Effector memory CD4-positive, alpha-beta T cell (primary cell): ENCODE measurements at regions not wholly inside any gene's neighbourhood (a gene's known extent, or its start where the extent isn't known, plus 50 kb on each side); places are given as distances from the start of the nearest gene placed in this dataset.
"Not testable (repeated sequence)": the region's sequence is repeated elsewhere in the genome, so short reads cannot be mapped to it uniquely, and the experiment has no call there.

ENCODE experiments used
- DNase-seq, 3 donors: peaks; one replicate each; pipeline ENCODE4 v3.0.0-alpha.2; 2020
- H3K27ac ChIP-seq: 2 replicates; pipeline ENCODE4 v1.7.0; 2013; ENCODE audit warnings: mild to moderate bottlenecking, low read length, moderate library complexity; ENCODE audit not compliant: insufficient read depth, poor library complexity, severe bottlenecking
- H3K27me3 ChIP-seq: replicated peaks from 2 replicates; pipeline ENCODE4 v1.7.0; 2013; ENCODE audit warnings: mild to moderate bottlenecking, low read length; ENCODE audit not compliant: insufficient read depth, control insufficient read depth, poor library complexity, severe bottlenecking
- H3K36me3 ChIP-seq: 2 replicates; pipeline ENCODE4 v1.7.0; 2013; ENCODE audit warnings: mild to moderate bottlenecking, low read length, moderate library complexity; ENCODE audit not compliant: control insufficient read depth, insufficient read depth
- H3K4me1 ChIP-seq: 2 replicates; pipeline ENCODE4 v1.7.0; 2013; ENCODE audit warnings: low read length, mild to moderate bottlenecking; ENCODE audit not compliant: control insufficient read depth, insufficient read depth, poor library complexity, severe bottlenecking
- H3K4me3 ChIP-seq: 2 replicates; pipeline ENCODE4 v1.7.0; 2013; ENCODE audit warnings: low read length, low read depth, mild to moderate bottlenecking; ENCODE audit not compliant: insufficient read depth, poor library complexity, severe bottlenecking
- H3K9me3 ChIP-seq: 2 replicates; pipeline ENCODE4 v1.7.0; 2013; ENCODE audit warnings: mild to moderate bottlenecking, low read length, moderate library complexity; ENCODE audit not compliant: control insufficient read depth

DNA sequence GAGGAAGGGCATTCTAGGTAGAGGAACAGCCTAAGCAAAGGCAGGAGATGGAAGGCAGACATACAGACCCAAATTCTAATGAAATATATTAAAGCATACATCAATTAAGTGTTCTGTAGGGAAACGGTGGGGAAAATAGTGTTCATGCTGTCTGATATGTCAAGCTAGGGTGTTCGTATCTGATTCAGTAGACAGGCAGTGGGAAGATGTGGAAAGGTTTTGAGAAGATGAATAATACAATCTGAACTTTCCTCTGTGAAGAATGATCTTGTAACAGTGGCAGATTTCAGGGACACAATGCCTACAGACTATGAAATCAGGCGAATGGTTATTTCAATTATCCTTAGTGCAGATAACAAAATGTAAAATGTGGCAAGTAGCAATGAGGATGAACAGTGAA lies 594.2 kb downstream of the KCTD12 start:
- Histone ChIP-seq H3K4me1 (no peaks in the 10 kb centered on the region), H3K4me3 (no peak overlapping the region), H3K27me3 (no peaks in the 10 kb centered on the region), H3K27ac (no peak overlapping the region), H3K36me3 (no peaks in the 10 kb centered on the region), H3K9me3 (no peaks in the 10 kb centered on the region)
- no peak for DNase-seq

DNA sequence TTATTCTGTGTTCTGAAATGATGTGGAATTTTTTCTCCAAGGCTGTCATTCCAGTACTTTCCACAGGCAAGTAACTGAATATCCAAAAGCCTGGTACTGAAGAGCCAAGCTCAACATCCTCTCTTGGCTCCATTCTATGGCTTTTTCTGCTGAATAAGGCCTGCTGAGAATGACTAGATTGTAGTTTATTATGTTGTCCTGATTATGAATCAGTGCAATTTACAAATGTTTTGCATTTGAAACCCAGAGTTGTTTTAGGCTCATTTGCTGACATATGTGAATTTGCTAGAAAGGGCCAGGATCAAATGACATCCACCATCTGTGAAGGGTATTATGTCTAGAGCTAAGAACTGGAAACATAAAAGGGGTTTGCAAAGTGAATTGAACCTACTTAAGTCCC lies 596.6 kb downstream of the KCTD12 start:
- no peak for DNase-seq
- Histone ChIP-seq H3K27ac (no peak overlapping the region), H3K9me3 (no peaks in the 10 kb centered on the region), H3K4me1 (no peaks in the 10 kb centered on the region), H3K27me3 (no peaks in the 10 kb centered on the region), H3K4me3 (no peak overlapping the region), H3K36me3 (no peaks in the 10 kb centered on the region)

DNA sequence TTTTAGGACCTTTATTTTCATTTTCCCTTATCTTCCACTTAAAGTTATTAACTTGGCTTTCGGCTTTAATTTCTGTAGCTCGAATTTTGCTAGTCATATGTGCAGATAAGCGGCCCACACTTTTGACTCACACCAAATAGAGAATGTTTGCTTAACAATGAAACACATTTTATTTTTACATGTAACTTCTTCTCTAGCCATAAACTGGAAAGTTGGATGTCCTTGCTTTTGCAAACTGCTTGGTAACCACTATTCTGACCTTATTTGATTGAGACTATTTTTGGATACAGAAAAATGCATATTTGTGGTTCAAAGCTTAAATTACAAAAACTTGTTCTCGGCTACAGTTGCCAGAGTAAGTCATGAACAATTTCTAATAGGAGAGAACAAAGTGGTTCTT lies 600.0 kb downstream of the KCTD12 start:
- H3K4me1 ChIP-seq, result no peaks in the 10 kb centered on the region
- no peaks in the 10 kb centered on the region for H3K27me3 ChIP-seq
- no peak overlapping the region for H3K4me3 ChIP-seq
- H3K9me3 ChIP-seq, result no peaks in the 10 kb centered on the region
- H3K36me3 ChIP-seq, result no peaks in the 10 kb centered on the region
- DNase-seq, result no peak
- no peak overlapping the region for H3K27ac ChIP-seq

DNA sequence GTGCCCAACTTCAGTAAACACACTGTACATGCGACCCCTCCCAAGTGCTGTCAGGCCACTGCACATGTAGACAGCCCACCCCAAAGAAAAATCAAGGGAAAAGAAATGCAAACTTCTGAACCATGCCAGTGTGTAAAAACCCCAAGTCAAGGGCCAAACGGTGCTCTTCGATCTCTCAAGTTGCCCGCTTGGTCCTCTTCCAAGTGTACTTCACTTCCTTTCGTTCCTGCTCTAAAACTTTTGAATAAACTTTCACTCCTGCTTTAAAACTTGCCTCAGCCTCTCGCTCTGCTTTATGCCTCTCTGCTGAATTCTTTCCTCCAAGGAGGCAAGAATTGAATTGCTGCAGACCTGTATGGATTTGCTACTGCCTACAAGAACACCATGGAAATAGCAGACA lies 600.7 kb downstream of the KCTD12 start:
- H3K4me1 ChIP-seq, result no peaks in the 10 kb centered on the region
- H3K27me3 ChIP-seq, result no peaks in the 10 kb centered on the region
- H3K27ac ChIP-seq, result no peak overlapping the region
- H3K4me3 ChIP-seq, result no peak overlapping the region
- no peaks in the 10 kb centered on the region for H3K9me3 ChIP-seq
- H3K36me3 ChIP-seq, result no peaks in the 10 kb centered on the region
- DNase-seq, result no peak

DNA sequence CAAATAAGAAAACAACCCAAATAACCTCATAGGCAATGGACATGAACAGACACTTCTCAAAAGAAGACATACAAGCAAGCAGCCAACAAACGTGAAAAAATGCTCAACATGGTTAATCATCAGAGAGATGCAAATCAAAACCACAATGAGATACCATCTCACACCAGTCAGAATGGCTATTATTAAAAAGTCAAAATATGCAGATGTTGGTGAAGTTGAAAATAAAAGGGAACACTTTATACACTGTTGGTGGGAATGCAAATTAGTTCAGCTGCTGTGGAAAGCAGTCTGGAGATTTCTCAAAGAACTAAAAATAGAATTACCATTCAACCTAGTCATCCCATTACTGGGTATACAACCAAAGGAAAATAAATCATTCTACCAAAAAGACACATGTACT lies 606.4 kb downstream of the KCTD12 start:
- H3K4me3 ChIP-seq, DNase-seq, H3K27ac ChIP-seq, H3K27me3 ChIP-seq, H3K36me3 ChIP-seq, H3K4me1 ChIP-seq, H3K9me3 ChIP-seq: not testable (repeated sequence)

DNA sequence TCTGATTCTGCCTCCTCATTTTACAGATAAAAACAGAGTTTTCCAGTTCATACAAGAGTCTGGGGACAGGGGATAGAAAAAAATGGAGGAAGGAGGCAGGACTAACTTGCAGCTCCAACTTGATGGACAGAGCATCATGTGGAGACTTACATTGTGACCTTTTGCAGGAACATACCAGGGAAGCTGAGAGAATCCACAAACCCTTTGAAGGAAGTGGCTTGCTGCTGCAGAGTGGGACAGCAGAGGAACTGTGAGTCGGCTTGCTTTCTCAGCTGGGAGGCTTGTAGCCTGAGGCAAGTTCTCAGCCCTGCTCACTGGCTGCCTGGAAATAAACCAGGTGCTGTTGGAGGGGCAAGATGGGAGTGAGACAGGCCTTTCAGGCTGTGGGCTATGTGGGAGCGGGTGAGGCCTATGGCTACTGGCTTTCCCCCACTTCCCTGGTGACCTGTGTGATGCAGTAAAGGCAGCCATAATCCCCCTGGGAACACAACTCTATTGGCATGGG lies 614.4 kb downstream of the KCTD12 start:
- no peak for DNase-seq
- Histone ChIP-seq H3K27ac (no peak overlapping the region), H3K4me1 (no peaks in the 10 kb centered on the region), H3K27me3 (no peaks in the 10 kb centered on the region), H3K9me3 (no peaks in the 10 kb centered on the region), H3K36me3 (no peaks in the 10 kb centered on the region), H3K4me3 (no peak overlapping the region)

DNA sequence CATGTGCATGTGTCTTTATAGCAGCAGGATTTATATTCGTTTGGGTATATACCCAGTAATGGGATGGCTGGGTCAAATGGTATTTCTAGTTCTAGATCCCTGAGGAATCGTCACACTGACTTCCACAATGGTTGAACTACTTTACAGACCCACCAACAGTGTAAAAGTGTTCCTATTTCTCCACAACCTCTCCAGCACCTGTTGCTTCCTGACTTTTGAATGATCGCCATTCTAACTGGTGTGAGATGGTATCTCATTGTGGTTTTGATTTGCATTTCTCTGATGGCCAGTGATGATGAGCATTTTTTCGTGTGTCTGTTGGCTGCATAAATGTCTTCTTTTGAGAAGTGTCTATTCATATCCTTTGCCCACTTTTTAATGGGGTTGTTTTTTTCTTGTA lies 617.9 kb downstream of the KCTD12 start:
- H3K27ac ChIP-seq, H3K4me1 ChIP-seq, H3K27me3 ChIP-seq, DNase-seq, H3K36me3 ChIP-seq, H3K4me3 ChIP-seq, H3K9me3 ChIP-seq: not testable (repeated sequence)

DNA sequence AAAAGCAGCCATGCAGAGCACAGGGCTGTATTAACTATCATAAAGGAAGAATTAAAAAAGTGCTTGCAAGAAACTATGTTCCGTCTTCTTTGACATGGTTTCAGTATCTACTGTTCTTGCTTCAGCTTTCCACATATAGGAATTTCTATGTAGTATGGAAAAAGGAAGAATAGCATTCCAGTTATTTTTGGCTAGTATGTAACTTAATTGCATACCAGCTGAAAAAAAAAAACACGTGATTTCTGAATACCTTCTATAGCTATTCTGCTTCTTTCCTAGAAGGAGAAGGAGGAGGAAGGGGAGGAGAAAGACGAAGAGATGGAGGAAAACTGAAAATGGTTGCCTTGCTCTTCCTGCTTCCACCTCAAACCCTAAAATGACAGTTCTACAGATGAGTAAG lies 619.0 kb downstream of the KCTD12 start:
- no peaks in the 10 kb centered on the region for H3K36me3 ChIP-seq
- H3K27me3 ChIP-seq, result no peaks in the 10 kb centered on the region
- no peaks in the 10 kb centered on the region for H3K9me3 ChIP-seq
- no peak for DNase-seq
- H3K27ac ChIP-seq, result no peak overlapping the region
- H3K4me1 ChIP-seq, result no peaks in the 10 kb centered on the region
- H3K4me3 ChIP-seq, result no peak overlapping the region

DNA sequence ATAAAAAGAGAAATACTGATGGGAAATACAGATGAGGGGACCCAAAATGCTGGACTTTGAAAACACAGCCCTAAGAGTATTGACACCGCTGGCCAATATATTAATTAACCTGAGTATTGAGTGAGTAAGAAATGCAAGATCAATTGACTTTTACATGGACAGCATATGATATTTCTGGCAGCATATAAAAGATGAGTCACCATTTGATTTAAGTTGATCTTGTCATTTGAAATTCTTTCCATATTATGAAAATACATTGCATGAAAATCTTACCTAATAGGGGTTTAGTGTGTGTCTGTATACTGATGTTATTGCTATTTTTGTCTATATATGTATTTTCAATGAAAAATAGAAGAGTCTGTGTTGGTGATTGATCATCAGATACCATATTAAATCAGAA lies 619.6 kb downstream of the KCTD12 start:
- Histone ChIP-seq H3K9me3 (no peaks in the 10 kb centered on the region), H3K36me3 (no peaks in the 10 kb centered on the region), H3K4me1 (no peaks in the 10 kb centered on the region), H3K4me3 (no peak overlapping the region), H3K27me3 (no peaks in the 10 kb centered on the region), H3K27ac (no peak overlapping the region)
- DNase-seq, result no peak

DNA sequence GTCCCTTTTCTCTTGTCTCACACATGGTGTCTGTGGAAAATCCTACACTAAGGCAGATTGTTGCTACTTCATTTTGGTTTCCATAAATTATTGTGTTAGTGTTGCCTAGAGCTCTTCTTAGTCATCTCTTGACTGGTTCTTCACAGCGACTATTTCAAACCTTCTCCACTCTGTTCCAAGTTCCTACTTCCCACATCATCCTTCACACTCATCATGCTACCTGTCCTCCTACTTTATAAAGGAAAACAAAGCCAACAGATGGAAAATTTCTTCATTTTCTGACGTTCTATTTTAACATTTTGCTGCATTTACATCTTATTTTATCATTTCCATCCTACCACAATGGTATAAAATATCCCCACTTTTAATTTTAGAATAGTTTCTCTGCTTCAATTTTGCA lies 614.1 kb downstream of the LMO7 start:
- H3K9me3 ChIP-seq, result no peaks in the 10 kb centered on the region
- no peaks in the 10 kb centered on the region for H3K27me3 ChIP-seq
- H3K36me3 ChIP-seq, result no peaks in the 10 kb centered on the region
- H3K4me1 ChIP-seq, result no peaks in the 10 kb centered on the region
- H3K4me3 ChIP-seq, result no peak overlapping the region
- H3K27ac ChIP-seq, result no peak overlapping the region
- no peak for DNase-seq

DNA sequence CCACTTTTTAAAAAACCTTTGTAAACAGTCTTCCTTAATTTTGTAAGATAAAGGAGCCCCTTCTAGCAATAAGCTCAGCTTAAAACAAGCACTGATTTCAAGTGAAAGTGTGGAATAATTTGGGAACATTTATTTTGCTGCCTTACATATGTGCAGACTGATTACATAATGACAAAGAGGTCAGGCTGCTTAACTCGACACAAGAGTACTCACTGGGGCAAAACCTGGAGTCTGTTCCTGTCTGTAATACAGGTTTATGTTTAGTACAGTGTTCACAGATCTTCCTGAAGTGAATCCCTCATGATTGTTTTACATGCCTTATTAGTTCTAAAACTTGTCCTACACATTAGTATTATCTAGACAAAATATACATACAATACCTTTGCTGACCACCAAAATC lies 609.8 kb downstream of the LMO7 start:
- Histone ChIP-seq H3K36me3 (no peaks in the 10 kb centered on the region), H3K27ac (no peak overlapping the region), H3K4me3 (no peak overlapping the region), H3K9me3 (no peaks in the 10 kb centered on the region), H3K27me3 (no peaks in the 10 kb centered on the region), H3K4me1 (no peaks in the 10 kb centered on the region)
- DNase-seq, result no peak
